HepG2 (cell line): ENCODE measurements at regions not wholly inside any gene's neighbourhood (a gene's known extent, or its start where the extent isn't known, plus 50 kb on each side); places are given as distances from the start of the nearest gene placed in this dataset.

Experiments
- ATAC-seq: fragments of 200-7000 bp; cut with Tn5 transposase; 3 replicates; pipeline ENCODE4 v1.9.1; 2020; ENCODE audit warnings: mild to moderate bottlenecking, moderate library complexity
- BruUV-seq: library from RNA; stranded (reverse); fragments of 400-500 nt; replicated peaks from 2 replicates; lab custom pipeline; 2021; lab: Mats Ljungman, UMichigan
- CTCF ChIA-PET: fragments of 300-600 bp; formaldehyde crosslinking; extraction: SDS; loops from one replicate; lab custom pipeline; 2021; ENCODE audit warnings: low total read pairs, inconsistent platforms, low intra/inter-chr PET ratio; lab: Yijun Ruan, JAX
- POLR2A ChIA-PET: fragments of 350-600 bp; sonication (Branson Sonifier 250); formaldehyde crosslinking; loops from one replicate; lab custom pipeline; 2020; ENCODE audit warnings: antibody characterized with exemption, inconsistent platforms; lab: Yijun Ruan, JAX
- DNase-seq: peaks from one replicate; pipeline ENCODE4 v3.0.0-alpha.2; 2015; ENCODE audit warnings: low spot score
- FAIRE-seq: peaks from 3 replicates; lab custom pipeline; 2011; peaks lifted over from hg19 to GRCh38; lab: Jason Lieb, UNC
- H2AFZ ChIP-seq: one replicate; pipeline ENCODE4 v1.6.1; 2011; ENCODE audit warnings: low read length, inconsistent platforms
- H3K27ac ChIP-seq: fragments of 300-600 bp; 3 replicates; pipeline ENCODE4 v1.8.0; 2011; ENCODE audit warnings: mixed run types, mild to moderate bottlenecking, mixed read lengths, low read length, inconsistent platforms; ENCODE audit not compliant: insufficient read depth; ENCODE audit errors: extremely low read length
- H3K27me3 ChIP-seq, 2 experiments: fragments of 200-600 bp in 1 of 2; 2 replicates in 1 of 2; 3 replicates in 1 of 2; pipeline versions ENCODE4 v1.6.0 to v1.8.0; 2011; ENCODE audit warnings: low read length in 2 of 2, mild to moderate bottlenecking in 2 of 2, moderate library complexity in 2 of 2, inconsistent platforms in 1 of 2; ENCODE audit not compliant: insufficient read depth in 2 of 2, control insufficient read depth in 1 of 2
- H3K36me3 ChIP-seq, 2 experiments: fragments of 200-600 bp in 1 of 2; replicated peaks in 1 of 2; 2 replicates in 1 of 2; 3 replicates in 1 of 2; pipeline versions ENCODE4 v1.5.1 to v1.8.0; 2011; ENCODE audit warnings: low read length in 2 of 2, inconsistent platforms in 1 of 2; ENCODE audit not compliant: insufficient read depth in 2 of 2, control insufficient read depth in 1 of 2
- H3K4me1 ChIP-seq: 2 replicates; pipeline ENCODE4 v1.5.1; 2012; ENCODE audit warnings: low read length, inconsistent platforms; ENCODE audit not compliant: insufficient read depth
- H3K4me2 ChIP-seq: 2 replicates; pipeline ENCODE4 v1.6.0; 2011; ENCODE audit warnings: low read depth, low read length, inconsistent platforms
- H3K4me3 ChIP-seq, 3 experiments: fragments of 200-600 bp in 1 of 3; sonication (generic), shearing (Covaris generic) in 1 of 3; replicated peaks in 1 of 3; 2 replicates each; pipeline ENCODE4 v1.5.1; 2011 to 2016; ENCODE audit warnings: low read length in 3 of 3, inconsistent platforms in 2 of 3, low read depth in 2 of 3, mild to moderate bottlenecking in 2 of 3, control low read depth in 1 of 3, mixed read lengths in 1 of 3; ENCODE audit not compliant: insufficient read depth in 1 of 3
- H3K79me2 ChIP-seq: one replicate; pipeline ENCODE4 v1.6.1; 2011; ENCODE audit warnings: low read length, inconsistent platforms; ENCODE audit not compliant: insufficient read depth
- H3K9ac ChIP-seq: 2 replicates; pipeline ENCODE4 v1.6.0; 2011; ENCODE audit warnings: mild to moderate bottlenecking, low read depth, low read length, inconsistent platforms; ENCODE audit not compliant: insufficient read depth
- H3K9me3 ChIP-seq: 2 replicates; pipeline ENCODE4 v1.5.1; 2012; ENCODE audit warnings: mild to moderate bottlenecking, low read length
- H4K20me1 ChIP-seq: 2 replicates; pipeline ENCODE4 v1.6.0; 2011; ENCODE audit warnings: inconsistent platforms, mild to moderate bottlenecking, low read length, moderate library complexity; ENCODE audit not compliant: insufficient read depth
- E2F5 ChIP-seq: sonication (generic); formaldehyde crosslinking; conservative IDR thresholded peaks from 2 replicates; pipeline ENCODE4 v1.4.0; 2020; ENCODE audit warnings: missing genetic modification reagents
- EED ChIP-seq: sonication (generic); formaldehyde crosslinking; IDR thresholded peaks from 2 replicates; pipeline ENCODE4 v1.5.0; 2020; ENCODE audit warnings: mild to moderate bottlenecking, missing genetic modification reagents
- GZF1 ChIP-seq: sonication (generic); formaldehyde crosslinking; IDR thresholded peaks from 2 replicates; pipeline ENCODE4 v1.5.1; 2020; ENCODE audit warnings: mild to moderate bottlenecking, missing genetic modification reagents
- HDAC1 ChIP-seq: sonication (generic); formaldehyde crosslinking; IDR thresholded peaks from 2 replicates; pipeline ENCODE4 v1.5.1; 2020; ENCODE audit warnings: mild to moderate bottlenecking, missing genetic modification reagents
- HMGXB3 ChIP-seq: sonication (generic); formaldehyde crosslinking; IDR thresholded peaks from 2 replicates; pipeline ENCODE4 v1.4.0; 2020; ENCODE audit warnings: missing genetic modification reagents, borderline replicate concordance
- HMGXB4 ChIP-seq, 2 experiments: sonication (generic) in 1 of 2; formaldehyde crosslinking in 1 of 2; IDR thresholded peaks; 2 replicates each; pipeline versions ENCODE4 v1.4.0 to v1.6.1; 2018 to 2020; ENCODE audit warnings: missing genetic modification reagents in 2 of 2, borderline replicate concordance in 1 of 2, low read depth in 1 of 2, mild to moderate bottlenecking in 1 of 2, missing biosample characterization in 1 of 2
- IKZF4 ChIP-seq: sonication (generic); formaldehyde crosslinking; IDR thresholded peaks from 2 replicates; pipeline ENCODE4 v1.5.1; 2020; ENCODE audit warnings: borderline replicate concordance, mild to moderate bottlenecking, low read depth, missing genetic modification reagents; ENCODE audit errors: not compliant biosample characterization
- KAT8 ChIP-seq: IDR thresholded peaks from 2 replicates; pipeline ENCODE4 v1.6.1; 2016; ENCODE audit warnings: missing genetic modification reagents, missing compliant biosample characterization
- MAZ ChIP-seq, 2 experiments: sonication (generic) in 1 of 2; formaldehyde crosslinking in 1 of 2; IDR thresholded peaks; 2 replicates each; pipeline versions ENCODE4 v1.5.0 to v1.6.1; 2012 to 2020; ENCODE audit warnings: low read depth in 2 of 2, mild to moderate bottlenecking in 2 of 2, borderline replicate concordance in 1 of 2, improper control_type of control experiment in 1 of 2, low read length in 1 of 2, missing genetic modification reagents in 1 of 2, moderate library complexity in 1 of 2
- PRPF4 ChIP-seq: fragments of 200-400 bp; formaldehyde crosslinking; IDR thresholded peaks from 2 replicates; pipeline ENCODE4 v1.6.1; 2016; ENCODE audit warnings: low read length, low read depth; ENCODE audit not compliant: poor library complexity, severe bottlenecking
- RFXANK ChIP-seq: IDR thresholded peaks from 2 replicates; pipeline ENCODE4 v1.6.1; 2016
- SETDB1 ChIP-seq: sonication (generic); formaldehyde crosslinking; IDR thresholded peaks from 2 replicates; pipeline ENCODE4 v1.5.1; 2020; ENCODE audit warnings: missing genetic modification reagents, mild to moderate bottlenecking, borderline replicate concordance
- STAG1 ChIP-seq: sonication (generic); formaldehyde crosslinking; IDR thresholded peaks from 2 replicates; pipeline ENCODE4 v1.4.0; 2020; ENCODE audit warnings: missing genetic modification reagents
- ZNF101 ChIP-seq: sonication (generic); formaldehyde crosslinking; IDR thresholded peaks from 2 replicates; pipeline ENCODE4 v1.4.0; 2020; ENCODE audit warnings: mild to moderate bottlenecking, low read depth, missing genetic modification reagents, borderline replicate concordance
- ZNF263 ChIP-seq: sonication (generic); formaldehyde crosslinking; IDR thresholded peaks from 2 replicates; pipeline ENCODE4 v1.4.0; 2020; ENCODE audit warnings: missing genetic modification reagents
- ZNF510 ChIP-seq: sonication (generic); formaldehyde crosslinking; IDR thresholded peaks from 2 replicates; pipeline ENCODE4 v1.4.0; 2020; ENCODE audit warnings: low read depth, mild to moderate bottlenecking, missing genetic modification reagents
- ZNF720 ChIP-seq: sonication (generic); formaldehyde crosslinking; IDR thresholded peaks from 2 replicates; pipeline ENCODE4 v1.4.0; 2020; ENCODE audit warnings: missing genetic modification reagents
- ZSCAN25 ChIP-seq: sonication (generic); formaldehyde crosslinking; IDR thresholded peaks from 2 replicates; pipeline ENCODE4 v1.8.0; 2022; ENCODE audit warnings: mild to moderate bottlenecking, missing genetic modification reagents
- WGBS: methylation state at CpG from one replicate; pipeline ENCODE4 v1.1.6; 2017; ENCODE audit warnings: low lambda C conversion rate; 5-methylcytosine and 5-hydroxymethylcytosine counted together
- in situ Hi-C: cut with HindIII; loops from 2 replicates; pipeline ENCODE4 v1.10.0; 2017; ENCODE audit warnings: low pct_unique_long_range_greater_than_20kb; ENCODE audit not compliant: extremely low pct_ligation_motif_present
- intact Hi-C: fragments of 100-400 bp; cut with micrococcal nuclease; formaldehyde crosslinking; loops from one replicate; pipeline ENCODE4 v1.10.0; 2022; ENCODE audit not compliant: unreplicated experiment

- no peak for TF ChIP-seq HMGXB3
- TF ChIP-seq ZSCAN25 (CRISPR knock-in tag), result no peak
- TF ChIP-seq KAT8 (CRISPR knock-in tag), result no peak
- no peak for TF ChIP-seq SETDB1 (CRISPR knock-in tag)
- no peak for TF ChIP-seq EED (CRISPR knock-in tag)
- no peak for TF ChIP-seq ZNF510
- TF ChIP-seq ZNF720 (CRISPR knock-in tag), result no peak
- TF ChIP-seq GZF1, result no peak
These were observed 117.4 kb upstream of the HDGFL1 start (continued) for GRCh38 chr6:22451962-22452361.

GRCh38 chr6:22455378-22455777, 114.0 kb upstream of the HDGFL1 start:
- CTCF ChIA-PET, result no interaction called here
- in situ Hi-C loops, result no loop called here
- 2% methylated on average over 1 of the region's 1 CpG for WGBS
- peaks cover 84% of the 10 kb centered on the region for H3K9me3 ChIP-seq
- no peak overlapping the region for H3K4me2 ChIP-seq
- H3K9ac ChIP-seq, result no peak overlapping the region
- BruUV-seq, result no TSS peak
- H3K27me3 ChIP-seq, result no peaks in the 10 kb centered on the region
- ATAC-seq, result no peak
- DNase-seq, result no peak
- intact Hi-C loops, result no loop called here
- H3K4me1 ChIP-seq, result no peaks in the 10 kb centered on the region
- no peaks in the 10 kb centered on the region for H3K36me3 ChIP-seq
- no peaks in the 10 kb centered on the region for H3K79me2 ChIP-seq
- H3K4me3 ChIP-seq, result no peak overlapping the region
- H2AFZ ChIP-seq, result no peak overlapping the region
- POLR2A ChIA-PET, result no interaction called here
- no peaks in the 10 kb centered on the region for H4K20me1 ChIP-seq
- FAIRE-seq, result no peak
- no peak overlapping the region for H3K27ac ChIP-seq
- TF ChIP-seq MAZ (IDR thresholded peaks at IDR 0.05; ENCODE audit: borderline replicate concordance, low read depth, low read length) (no peak), MAZ (CRISPR knock-in tag; IDR thresholded peaks at IDR 0.05; ENCODE audit: low read depth) (no peak), HDAC1 (no peak), RFXANK (CRISPR knock-in tag) (no peak), IKZF4 (no peak), HMGXB4 (CRISPR knock-in tag; IDR thresholded peaks at IDR 0.05; ENCODE audit: borderline replicate concordance in 1 of 2, low read depth in 1 of 2) (no peak), E2F5 (CRISPR knock-in tag) (no peak), STAG1 (CRISPR knock-in tag) (no peak), PRPF4 (no peak), ZNF101 (CRISPR knock-in tag) (no peak), ZNF263 (CRISPR knock-in tag) (no peak)
